Keratinocyte (primary cell): ENCODE measurements at regions not wholly inside any gene's neighbourhood (a gene's known extent, or its start where the extent isn't known, plus 50 kb on each side); places are given as distances from the start of the nearest gene placed in this dataset.

Experiments
- DNase-seq: peaks from one replicate; pipeline ENCODE4 v3.0.0-alpha.2; 2011; ENCODE audit warnings: low read depth, missing footprints, low spot score
- FAIRE-seq: peaks from 2 replicates; lab custom pipeline; 2011; peaks lifted over from hg19 to GRCh38; lab: Jason Lieb, UNC
- H2AFZ ChIP-seq: 2 replicates; pipeline ENCODE4 v1.6.0; 2012; ENCODE audit warnings: low read length, control low read depth, inconsistent platforms; ENCODE audit not compliant: control insufficient read depth
- H3K27ac ChIP-seq: 2 replicates; pipeline ENCODE4 v1.5.1; 2011; ENCODE audit warnings: low read length; ENCODE audit not compliant: control insufficient read depth, insufficient read depth
- H3K27me3 ChIP-seq: 3 replicates; pipeline ENCODE4 v1.6.0; 2011; ENCODE audit warnings: low read length; ENCODE audit not compliant: control insufficient read depth, insufficient read depth; ENCODE audit errors: extremely low read depth
- H3K36me3 ChIP-seq, 2 experiments: 2 replicates in 1 of 2; 3 replicates in 1 of 2; pipeline ENCODE4 v1.5.1; 2011; ENCODE audit warnings: low read length in 2 of 2, mild to moderate bottlenecking in 1 of 2; ENCODE audit not compliant: control insufficient read depth in 2 of 2, insufficient read depth in 2 of 2; ENCODE audit errors: extremely low read depth in 1 of 2
- H3K4me1 ChIP-seq: 3 replicates; pipeline ENCODE4 v1.5.1; 2011; ENCODE audit warnings: low read length; ENCODE audit not compliant: control insufficient read depth, insufficient read depth; ENCODE audit errors: extremely low read depth
- H3K4me2 ChIP-seq: 3 replicates; pipeline ENCODE4 v1.6.0; 2011; ENCODE audit warnings: low read depth, low read length; ENCODE audit not compliant: control insufficient read depth, insufficient read depth; ENCODE audit errors: extremely low read depth
- H3K4me3 ChIP-seq, 3 experiments: fragments of 200-600 bp in 1 of 3; sonication (generic) in 1 of 3; 2 replicates in 2 of 3; 3 replicates in 1 of 3; pipeline ENCODE4 v1.5.1; 2011 to 2016; ENCODE audit warnings: low read length in 3 of 3, mild to moderate bottlenecking in 3 of 3, control low read depth in 2 of 3, inconsistent platforms in 1 of 3, low read depth in 1 of 3, mixed read lengths in 1 of 3, mixed run types in 1 of 3, moderate library complexity in 1 of 3; ENCODE audit not compliant: control insufficient read depth in 2 of 3, insufficient read depth in 2 of 3; ENCODE audit errors: extremely low read depth in 1 of 3
- H3K79me2 ChIP-seq: 2 replicates; pipeline ENCODE4 v1.6.0; 2012; ENCODE audit warnings: low read length; ENCODE audit not compliant: control insufficient read depth, insufficient read depth
- H3K9ac ChIP-seq: 3 replicates; pipeline ENCODE4 v1.6.0; 2011; ENCODE audit warnings: low read length; ENCODE audit not compliant: control insufficient read depth, insufficient read depth; ENCODE audit errors: extremely low read depth
- H3K9me1 ChIP-seq: 3 replicates; pipeline ENCODE4 v1.6.0; 2011; ENCODE audit warnings: low read length; ENCODE audit not compliant: control insufficient read depth, insufficient read depth; ENCODE audit errors: extremely low read depth
- H3K9me3 ChIP-seq: 2 replicates; pipeline ENCODE4 v1.5.1; 2012; ENCODE audit warnings: low read depth, low read length; ENCODE audit not compliant: control insufficient read depth
- H4K20me1 ChIP-seq: 3 replicates; pipeline ENCODE4 v1.6.0; 2011; ENCODE audit warnings: low read length; ENCODE audit not compliant: control insufficient read depth, insufficient read depth; ENCODE audit errors: extremely low read depth
- EZH2 ChIP-seq: IDR thresholded peaks from one replicate; pipeline ENCODE4 v1.6.1; 2012; ENCODE audit warnings: inconsistent platforms, mild to moderate bottlenecking, low read length, moderate library complexity
- dilution Hi-C: fragments of 300-500 bp; cut with MboI; formaldehyde crosslinking; loops from one replicate; pipeline ENCODE4 v1.7.0; 2020; ENCODE audit warnings: low sequenced_read_pairs; ENCODE audit not compliant: extremely low pct_ligation_motif_present
- TF ChIP-seq, protein P1 (sequence below), 3 experiments: IDR thresholded peaks in 1 of 3; conservative IDR thresholded peaks in 1 of 3; optimal IDR thresholded peaks in 1 of 3; 2 replicates in 2 of 3; 3 replicates in 1 of 3; pipeline versions ENCODE3 to v1.5.1; 2011; ENCODE audit warnings: low read length in 3 of 3, mild to moderate bottlenecking in 3 of 3, moderate library complexity in 2 of 3, control low read depth in 1 of 3, inconsistent platforms in 1 of 3; ENCODE audit not compliant: insufficient read depth in 2 of 3; ENCODE audit errors: extremely low read depth in 1 of 3

DNA sequence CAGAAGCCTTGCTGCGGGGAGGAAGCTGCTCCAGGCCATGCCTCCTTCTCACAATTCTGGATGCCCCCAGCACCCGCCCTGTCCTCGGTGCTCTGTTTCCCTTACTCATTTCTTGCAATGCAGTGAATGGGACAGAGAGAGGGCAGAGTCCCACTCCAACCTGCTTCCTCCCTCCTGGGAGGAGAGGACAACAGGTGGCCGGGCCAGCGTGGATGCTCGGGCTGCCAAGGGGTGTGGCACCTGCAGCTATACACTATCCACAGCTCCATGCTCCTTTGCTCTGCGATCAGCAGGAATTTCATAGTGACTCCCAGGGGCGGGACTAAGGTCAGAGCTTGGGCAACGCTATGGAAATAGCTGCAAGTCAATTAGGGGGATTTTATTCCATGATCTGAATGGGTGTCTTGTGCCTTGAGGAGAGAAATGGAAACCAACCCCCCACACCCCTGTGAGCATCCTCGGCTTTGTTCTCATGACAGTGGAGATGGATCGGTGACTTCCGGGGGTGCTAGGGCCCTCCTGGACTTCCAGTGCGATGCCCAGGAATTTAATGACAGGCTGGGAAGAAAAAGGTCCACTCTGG is 192.5 kb downstream of the MYLK4 start:
- no peak for FAIRE-seq
- Histone ChIP-seq H3K79me2 (no peaks in the 10 kb centered on the region), H3K4me2 (no peak overlapping the region), H3K9me1 (no peaks in the 10 kb centered on the region), H4K20me1 (no peaks in the 10 kb centered on the region), H3K9ac (no peak overlapping the region), H3K9me3 (no peaks in the 10 kb centered on the region), H3K4me1 (peaks cover 4% of the 10 kb centered on the region), H2AFZ (no peak overlapping the region), H3K4me3 (no peak overlapping the region), H3K27ac (no peak overlapping the region), H3K36me3 (no peaks in the 10 kb centered on the region), H3K27me3 (no peaks in the 10 kb centered on the region)
- DNase-seq = no peak
- dilution Hi-C loops = no loop called here
- TF ChIP-seq EZH2 = no peak
- TF ChIP-seq, protein P1, sequence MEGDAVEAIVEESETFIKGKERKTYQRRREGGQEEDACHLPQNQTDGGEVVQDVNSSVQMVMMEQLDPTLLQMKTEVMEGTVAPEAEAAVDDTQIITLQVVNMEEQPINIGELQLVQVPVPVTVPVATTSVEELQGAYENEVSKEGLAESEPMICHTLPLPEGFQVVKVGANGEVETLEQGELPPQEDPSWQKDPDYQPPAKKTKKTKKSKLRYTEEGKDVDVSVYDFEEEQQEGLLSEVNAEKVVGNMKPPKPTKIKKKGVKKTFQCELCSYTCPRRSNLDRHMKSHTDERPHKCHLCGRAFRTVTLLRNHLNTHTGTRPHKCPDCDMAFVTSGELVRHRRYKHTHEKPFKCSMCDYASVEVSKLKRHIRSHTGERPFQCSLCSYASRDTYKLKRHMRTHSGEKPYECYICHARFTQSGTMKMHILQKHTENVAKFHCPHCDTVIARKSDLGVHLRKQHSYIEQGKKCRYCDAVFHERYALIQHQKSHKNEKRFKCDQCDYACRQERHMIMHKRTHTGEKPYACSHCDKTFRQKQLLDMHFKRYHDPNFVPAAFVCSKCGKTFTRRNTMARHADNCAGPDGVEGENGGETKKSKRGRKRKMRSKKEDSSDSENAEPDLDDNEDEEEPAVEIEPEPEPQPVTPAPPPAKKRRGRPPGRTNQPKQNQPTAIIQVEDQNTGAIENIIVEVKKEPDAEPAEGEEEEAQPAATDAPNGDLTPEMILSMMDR (optimal IDR thresholded peaks at IDR 0.05 in 1 of 3, IDR thresholded peaks at IDR 0.05 in 1 of 3, conservative IDR thresholded peaks at IDR 0.05 in 1 of 3; ENCODE audit: extremely low read depth in 1 of 3, insufficient read depth in 2 of 3, low read length in 3 of 3) = no peak

DNA sequence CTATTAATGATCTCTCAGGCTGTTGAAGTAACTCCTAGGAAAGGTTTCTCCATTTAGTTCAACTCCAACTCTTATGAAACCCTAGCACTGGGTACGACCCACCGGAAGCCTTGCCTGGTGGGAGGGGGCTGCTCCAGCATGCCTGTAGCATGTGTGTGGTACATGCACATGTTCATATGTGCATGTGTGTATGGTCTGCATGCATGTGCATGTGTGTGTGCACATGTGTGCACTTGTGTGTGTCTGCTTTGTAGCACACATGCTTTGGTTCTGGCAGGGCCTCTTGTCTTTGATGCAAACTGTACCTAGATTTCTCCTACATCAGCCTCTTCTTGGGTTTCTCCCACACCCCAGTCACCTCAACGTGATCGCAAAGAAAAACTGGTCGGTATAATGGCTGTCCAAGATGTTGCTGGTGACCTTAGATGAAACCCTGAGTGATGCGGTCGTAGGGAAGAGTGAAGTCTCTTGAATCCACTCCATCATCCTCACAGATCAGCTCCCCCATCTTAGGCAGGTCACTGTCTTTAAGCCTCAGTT is 193.5 kb downstream of the MYLK4 start:
- TF ChIP-seq, protein P1 (optimal IDR thresholded peaks at IDR 0.05 in 1 of 3, IDR thresholded peaks at IDR 0.05 in 1 of 3, conservative IDR thresholded peaks at IDR 0.05 in 1 of 3; ENCODE audit: extremely low read depth in 1 of 3, insufficient read depth in 2 of 3, low read length in 3 of 3) = no peak
- TF ChIP-seq EZH2 = no peak

More for the DNA sequence above, 193.5 kb downstream of the MYLK4 start:
- Histone ChIP-seq H3K27me3 (no peaks in the 10 kb centered on the region), H3K9me3 (no peaks in the 10 kb centered on the region), H3K4me1 (peaks cover 4% of the 10 kb centered on the region), H3K9ac (no peak overlapping the region), H3K9me1 (no peaks in the 10 kb centered on the region), H4K20me1 (no peaks in the 10 kb centered on the region), H3K4me3 (no peak overlapping the region), H3K4me2 (no peak overlapping the region), H3K27ac (no peak overlapping the region), H3K79me2 (no peaks in the 10 kb centered on the region), H3K36me3 (no peaks in the 10 kb centered on the region), H2AFZ (no peak overlapping the region)
- dilution Hi-C loops = no loop called here
- FAIRE-seq = no peak
- no peak for DNase-seq
